ENCODE measurements at regions not wholly inside any gene's neighbourhood (a gene's known extent, or its start where the extent isn't known, plus 50 kb on each side); places are given as distances from the start of the nearest gene placed in this dataset.

DNA sequence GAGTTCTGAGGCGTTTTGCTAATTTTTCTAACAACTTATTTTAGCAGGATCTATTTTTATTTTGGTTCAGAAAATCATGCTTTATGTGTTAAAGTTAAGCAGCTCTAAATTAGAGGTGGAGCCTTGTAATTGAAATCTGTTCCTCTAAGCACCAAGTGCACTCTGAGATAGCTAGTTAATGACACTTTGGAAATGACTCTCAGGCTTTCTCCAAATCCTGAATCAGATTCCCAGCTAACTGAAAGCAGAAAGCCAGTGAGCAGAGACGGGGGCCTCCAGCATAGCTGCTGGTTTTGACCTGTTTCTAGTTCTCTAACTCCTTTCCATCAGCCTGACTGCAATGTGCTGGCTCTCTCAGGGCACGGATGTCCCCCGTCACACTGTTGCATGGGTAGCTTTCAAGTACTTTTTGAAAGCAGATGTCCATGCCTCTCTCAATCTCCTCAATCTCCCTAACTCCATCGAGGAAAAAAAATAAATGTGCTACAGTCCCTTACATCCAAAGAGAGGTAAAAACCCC lies 326.5 kb downstream of the SATB2 start:
- ChIA-PET POLR2A (no interaction called here), CTCF (interaction anchor here (1.0 kb wide), 1 partner anchor 9 kb away, joined by 3 read pairs; no protein-coding TSS in a partner anchor)
- H3K9me2 ChIP-seq, result no peaks in the 10 kb centered on the region
- H2AFZ ChIP-seq (ENCODE audit: low read depth), result no peak overlapping the region
- H3K4me2 ChIP-seq, result no peak overlapping the region
- H3F3A ChIP-seq (replicated peaks; ENCODE audit: insufficient read depth), result no peaks in the 10 kb centered on the region
- H4K20me1 ChIP-seq (ENCODE audit: insufficient read depth), result no peaks in the 10 kb centered on the region
- no peaks in the 10 kb centered on the region for H3K27me3 ChIP-seq (ENCODE audit: insufficient read depth)
- H3K9ac ChIP-seq, result no peak overlapping the region
- H3K9me3 ChIP-seq, result no peaks in the 10 kb centered on the region
- H3K4me1 ChIP-seq (ENCODE audit: control insufficient read depth in 1 of 2, insufficient read depth in 2 of 2, low read depth in 1 of 2, low read length in 1 of 2), result no peaks in the 10 kb centered on the region
- 3% methylated on average over 5 of the region's 5 CpGs for WGBS (ENCODE audit: low lambda C conversion rate)
- H3K79me2 ChIP-seq (ENCODE audit: insufficient read depth), result no peaks in the 10 kb centered on the region
- no peak overlapping the region for H3K27ac ChIP-seq (ENCODE audit: low read depth in 2 of 2, low read length in 1 of 2)
- TF ChIP-seq NFIC (IDR thresholded peaks at IDR 0.05; ENCODE audit: borderline replicate concordance) (no peak), RCOR1 (IDR thresholded peaks at IDR 0.05; ENCODE audit: low read length) (no peak), GATA2 (CRISPR knock-in tag; IDR thresholded peaks at IDR 0.05) (no peak), RXRA (IDR thresholded peaks at IDR 0.05; ENCODE audit: borderline replicate concordance, low read depth) (no peak), ZBTB33 (IDR thresholded peaks at IDR 0.05; ENCODE audit: borderline replicate concordance, low read depth) (no peak), ELF1 (IDR thresholded peaks at IDR 0.05) (no peak), NRF1 (IDR thresholded peaks at IDR 0.05; ENCODE audit: low read depth, low read length) (no peak), FOSL2 (IDR thresholded peaks at IDR 0.05; ENCODE audit: borderline replicate concordance, low read depth) (no peak), TCF12 (IDR thresholded peaks at IDR 0.05) (no peak), RFX5 (IDR thresholded peaks at IDR 0.05; ENCODE audit: low read length) (no peak), FOXM1 (IDR thresholded peaks at IDR 0.05; ENCODE audit: low read depth) (no peak)
- no peaks in the 10 kb centered on the region for H3K36me3 ChIP-seq (replicated peaks in 1 of 2; ENCODE audit: control insufficient read depth in 1 of 2, insufficient read depth in 2 of 2, low read length in 1 of 2)
- no peak overlapping the region for H3K4me3 ChIP-seq (ENCODE audit: low read depth in 2 of 2, low read length in 1 of 2)
- no peak for DNase-seq

GRCh38 chr2:199130501-199130900 lies 327.2 kb downstream of the SATB2 start:
- Histone ChIP-seq H3K27me3 (ENCODE audit: insufficient read depth) (no peaks in the 10 kb centered on the region), H3K27ac (ENCODE audit: low read depth in 2 of 2, low read length in 1 of 2) (no peak overlapping the region), H3K4me1 (ENCODE audit: control insufficient read depth in 1 of 2, insufficient read depth in 2 of 2, low read depth in 1 of 2, low read length in 1 of 2) (no peaks in the 10 kb centered on the region), H3F3A (replicated peaks; ENCODE audit: insufficient read depth) (no peaks in the 10 kb centered on the region), H3K9me3 (no peaks in the 10 kb centered on the region), H2AFZ (ENCODE audit: low read depth) (no peak overlapping the region), H3K9me2 (no peaks in the 10 kb centered on the region), H3K9ac (no peak overlapping the region), H3K79me2 (ENCODE audit: insufficient read depth) (no peaks in the 10 kb centered on the region), H3K4me2 (no peak overlapping the region), H3K4me3 (ENCODE audit: low read depth in 2 of 2, low read length in 1 of 2) (no peak overlapping the region), H4K20me1 (ENCODE audit: insufficient read depth) (no peaks in the 10 kb centered on the region), H3K36me3 (replicated peaks in 1 of 2; ENCODE audit: control insufficient read depth in 1 of 2, insufficient read depth in 2 of 2, low read length in 1 of 2) (no peaks in the 10 kb centered on the region)
- 11% methylated on average over 3 of the region's 3 CpGs for WGBS (ENCODE audit: low lambda C conversion rate)
- DNase-seq, result no peak
- TF ChIP-seq RFX5 (IDR thresholded peaks at IDR 0.05; ENCODE audit: low read length) (no peak), TCF12 (IDR thresholded peaks at IDR 0.05) (no peak), SMC3 (IDR thresholded peaks at IDR 0.05; ENCODE audit: low read depth, low read length) (no peak), MXI1 (IDR thresholded peaks at IDR 0.05; ENCODE audit: low read depth, low read length) (no peak), GATA2 (CRISPR knock-in tag; IDR thresholded peaks at IDR 0.05) (no peak), JUND (IDR thresholded peaks at IDR 0.05) (no peak), RXRA (IDR thresholded peaks at IDR 0.05; ENCODE audit: borderline replicate concordance, low read depth) (no peak), FOXM1 (IDR thresholded peaks at IDR 0.05; ENCODE audit: low read depth) (no peak), FOXJ3 (CRISPR knock-in tag; IDR thresholded peaks at IDR 0.05) (no peak), ELF1 (IDR thresholded peaks at IDR 0.05) (no peak), MEF2A (IDR thresholded peaks at IDR 0.05; ENCODE audit: borderline replicate concordance, low read depth) (no peak), REST (IDR thresholded peaks at IDR 0.05; ENCODE audit: low read depth, low read length) (no peak), EP300 (IDR thresholded peaks at IDR 0.05; ENCODE audit: borderline replicate concordance in 1 of 2, low read depth in 1 of 2, low read length in 1 of 2) (no peak), ZBTB33 (IDR thresholded peaks at IDR 0.05; ENCODE audit: borderline replicate concordance, low read depth) (no peak), CHD2 (IDR thresholded peaks at IDR 0.05; ENCODE audit: low read length, partially characterized antibody) (no peak)
- TF ChIP-seq, protein P1, sequence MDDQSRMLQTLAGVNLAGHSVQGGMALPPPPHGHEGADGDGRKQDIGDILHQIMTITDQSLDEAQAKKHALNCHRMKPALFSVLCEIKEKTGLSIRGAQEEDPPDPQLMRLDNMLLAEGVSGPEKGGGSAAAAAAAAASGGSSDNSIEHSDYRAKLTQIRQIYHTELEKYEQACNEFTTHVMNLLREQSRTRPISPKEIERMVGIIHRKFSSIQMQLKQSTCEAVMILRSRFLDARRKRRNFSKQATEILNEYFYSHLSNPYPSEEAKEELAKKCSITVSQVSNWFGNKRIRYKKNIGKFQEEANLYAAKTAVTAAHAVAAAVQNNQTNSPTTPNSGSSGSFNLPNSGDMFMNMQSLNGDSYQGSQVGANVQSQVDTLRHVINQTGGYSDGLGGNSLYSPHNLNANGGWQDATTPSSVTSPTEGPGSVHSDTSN (IDR thresholded peaks at IDR 0.05), result no peak
- ChIA-PET POLR2A (no interaction called here), CTCF (no interaction called here)
